Fibroblast of lung (primary cell): ENCODE measurements at regions not wholly inside any gene's neighbourhood (a gene's known extent, or its start where the extent isn't known, plus 50 kb on each side); places are given as distances from the start of the nearest gene placed in this dataset.

ENCODE experiments used
- DNase-seq, 2 donors: peaks; one replicate each; pipeline versions ENCODE4 v3.0.0 to v3.0.0-alpha.2; 2010; ENCODE audit warnings: low read depth in 2 of 2
- H2AFZ ChIP-seq: 2 replicates; pipeline ENCODE4 v1.5.1; 2012; ENCODE audit warnings: low read length, control low read depth, inconsistent platforms
- H3K27ac ChIP-seq: 2 replicates; pipeline ENCODE4 v1.5.1; 2011; ENCODE audit warnings: low read length, control low read depth; ENCODE audit not compliant: insufficient read depth
- H3K27me3 ChIP-seq: 2 replicates; pipeline ENCODE4 v1.5.1; 2011; ENCODE audit warnings: mild to moderate bottlenecking, low read length; ENCODE audit not compliant: control insufficient read depth, insufficient read depth
- H3K36me3 ChIP-seq: 2 replicates; pipeline ENCODE4 v1.5.1; 2011; ENCODE audit warnings: low read length; ENCODE audit not compliant: control insufficient read depth, insufficient read depth
- H3K4me1 ChIP-seq: 2 replicates; pipeline ENCODE4 v1.5.1; 2011; ENCODE audit warnings: low read length; ENCODE audit not compliant: control insufficient read depth, insufficient read depth; ENCODE audit errors: extremely low read depth
- H3K4me2 ChIP-seq: 2 replicates; pipeline ENCODE4 v1.5.1; 2011; ENCODE audit warnings: low read length, control low read depth; ENCODE audit not compliant: insufficient read depth; ENCODE audit errors: extremely low read depth
- H3K4me3 ChIP-seq, 4 experiments: fragments of 200-600 bp in 1 of 4; sonication (generic) in 1 of 4; replicated peaks in 1 of 4; 2 replicates each; pipeline ENCODE4 v1.5.1; 2011 to 2016; ENCODE audit warnings: low read length in 4 of 4, low read depth in 3 of 4, mild to moderate bottlenecking in 3 of 4, control low read depth in 2 of 4, inconsistent platforms in 1 of 4, mixed read lengths in 1 of 4; ENCODE audit not compliant: insufficient read depth in 1 of 4; ENCODE audit errors: control extremely low read depth in 1 of 4
- H3K79me2 ChIP-seq: 2 replicates; pipeline ENCODE4 v1.5.1; 2012; ENCODE audit warnings: mild to moderate bottlenecking, low read length, inconsistent platforms; ENCODE audit not compliant: control insufficient read depth, insufficient read depth
- H3K9ac ChIP-seq: 2 replicates; pipeline ENCODE4 v1.5.1; 2011; ENCODE audit warnings: mild to moderate bottlenecking, low read length, control low read depth; ENCODE audit not compliant: insufficient read depth
- H3K9me3 ChIP-seq: 2 replicates; pipeline ENCODE4 v1.5.1; 2012; ENCODE audit warnings: low read depth, low read length; ENCODE audit not compliant: control insufficient read depth, insufficient read depth
- H4K20me1 ChIP-seq: 2 replicates; pipeline ENCODE4 v1.5.1; 2011; ENCODE audit warnings: low read length; ENCODE audit not compliant: control insufficient read depth, insufficient read depth; ENCODE audit errors: extremely low read depth
- CTCF ChIP-seq, 2 donors: IDR thresholded peaks in 1 of 2; conservative IDR thresholded peaks in 1 of 2; 1 replicate in 1 of 2; 2 replicates in 1 of 2; pipeline ENCODE4 v1.5.1; 2011 to 2012; ENCODE audit warnings: low read length in 2 of 2, control low read depth in 1 of 2, inconsistent platforms in 1 of 2, low read depth in 1 of 2, mild to moderate bottlenecking in 1 of 2
- EZH2 ChIP-seq: IDR thresholded peaks from 2 replicates; pipeline ENCODE4 v1.5.1; 2012; ENCODE audit warnings: low read length, control low read depth, mild to moderate bottlenecking; ENCODE audit errors: missing control alignments

- no peak for TF ChIP-seq EZH2
- no peak for TF ChIP-seq CTCF (conservative IDR thresholded peaks at IDR 0.05 in 1 of 2, IDR thresholded peaks at IDR 0.05 in 1 of 2; ENCODE audit: low read depth in 1 of 2, low read length in 2 of 2)
- no peak for DNase-seq
- Histone ChIP-seq H3K79me2 (no peaks in the 10 kb centered on the region), H3K27ac (no peak overlapping the region), H3K4me3 (no peak overlapping the region), H3K4me1 (no peaks in the 10 kb centered on the region), H4K20me1 (no peaks in the 10 kb centered on the region), H2AFZ (no peak overlapping the region), H3K9ac (no peak overlapping the region), H3K27me3 (no peaks in the 10 kb centered on the region), H3K4me2 (no peak overlapping the region), H3K9me3 (no peaks in the 10 kb centered on the region), H3K36me3 (no peaks in the 10 kb centered on the region)
These were observed 114.5 kb downstream of the SUCNR1 start for GRCh38 chr3:151987893-151988292.

- Histone ChIP-seq H3K4me3 (no peak overlapping the region), H3K9me3 (no peaks in the 10 kb centered on the region), H3K4me1 (no peaks in the 10 kb centered on the region), H3K79me2 (no peaks in the 10 kb centered on the region), H3K9ac (no peak overlapping the region), H4K20me1 (no peaks in the 10 kb centered on the region), H3K27ac (no peak overlapping the region), H3K4me2 (no peak overlapping the region), H3K27me3 (no peaks in the 10 kb centered on the region), H2AFZ (no peak overlapping the region), H3K36me3 (no peaks in the 10 kb centered on the region)
- TF ChIP-seq CTCF (conservative IDR thresholded peaks at IDR 0.05 in 1 of 2, IDR thresholded peaks at IDR 0.05 in 1 of 2; ENCODE audit: low read depth in 1 of 2, low read length in 2 of 2) (no peak), EZH2 (no peak)
- DNase-seq = no peak
These were observed 116.2 kb downstream of the SUCNR1 start for GRCh38 chr3:151989621-151990020.

- Histone ChIP-seq H2AFZ (no peak overlapping the region), H3K79me2 (no peaks in the 10 kb centered on the region), H3K4me2 (no peak overlapping the region), H4K20me1 (no peaks in the 10 kb centered on the region), H3K4me1 (no peaks in the 10 kb centered on the region), H3K27me3 (no peaks in the 10 kb centered on the region), H3K9ac (no peak overlapping the region), H3K4me3 (no peak overlapping the region), H3K27ac (no peak overlapping the region), H3K9me3 (no peaks in the 10 kb centered on the region), H3K36me3 (no peaks in the 10 kb centered on the region)
- no peak for TF ChIP-seq CTCF (conservative IDR thresholded peaks at IDR 0.05 in 1 of 2, IDR thresholded peaks at IDR 0.05 in 1 of 2; ENCODE audit: low read depth in 1 of 2, low read length in 2 of 2)
- no peak for DNase-seq
These were observed 117.4 kb downstream of the SUCNR1 start for GRCh38 chr3:151990696-151991376.
